Tibial nerve (tissue), 4 donors: ENCODE measurements at regions not wholly inside any gene's neighbourhood (a gene's known extent, or its start where the extent isn't known, plus 50 kb on each side); places are given as distances from the start of the nearest gene placed in this dataset.

Source experiments
- CTCF ChIP-seq, 5 experiments: fragments of 200-600 bp in 3 of 5; fragments of 450-650 bp in 2 of 5; sonication (generic) in 3 of 5; IDR thresholded peaks; one replicate each; pipeline ENCODE4 v1.5.1; 2016 to 2019; ENCODE audit warnings: antibody characterized with exemption in 5 of 5, mild to moderate bottlenecking in 3 of 5, moderate library complexity in 2 of 5
- EP300 ChIP-seq, 2 donors: sonication (generic); formaldehyde crosslinking; IDR thresholded peaks; one replicate each; pipeline ENCODE4 v1.6.1; 2017; ENCODE audit warnings: antibody characterized with exemption in 2 of 2, mild to moderate bottlenecking in 1 of 2
- POLR2A ChIP-seq, 2 donors: fragments of 450-650 bp; IDR thresholded peaks; one replicate each; pipeline ENCODE4 v1.6.1; 2017; ENCODE audit warnings: antibody characterized with exemption in 2 of 2, mild to moderate bottlenecking in 2 of 2, moderate library complexity in 2 of 2

- TF ChIP-seq CTCF (IDR thresholded peaks at IDR 0.05) (no peak), POLR2A (IDR thresholded peaks at IDR 0.05) (no peak), EP300 (IDR thresholded peaks at IDR 0.05) (no peak)
Observed at GRCh38 chr3:78529601-78530000, 1238.2 kb downstream of the ROBO1 start.
